Heart right ventricle (tissue), 16 donors: ENCODE measurements at regions not wholly inside any gene's neighbourhood (a gene's known extent, or its start where the extent isn't known, plus 50 kb on each side); places are given as distances from the start of the nearest gene placed in this dataset.

Experiments used
- ATAC-seq, 8 donors: fragments of 200-7000 bp; cut with Tn5 transposase; one replicate each; pipeline ENCODE4 v1.9.1; 2020; ENCODE audit warnings: mild to moderate bottlenecking in 8 of 8, moderate library complexity in 8 of 8, moderate number of reproducible peaks in 1 of 8
- DNase-seq, 2 donors: peaks; one replicate each; pipeline ENCODE4 v3.0.0-alpha.2; 2020
- H3K27ac ChIP-seq, 10 donors: fragments of 200-600 bp; sonication (generic) in 2 of 10; one replicate each; pipeline versions ENCODE4 v1.5.0 to v1.8.0; 2020 to 2022; ENCODE audit warnings: mild to moderate bottlenecking in 3 of 10
- H3K27me3 ChIP-seq, 7 donors: fragments of 200-600 bp; one replicate each; pipeline ENCODE4 v1.8.0; 2021 to 2022; ENCODE audit warnings: mild to moderate bottlenecking in 2 of 7
- H3K36me3 ChIP-seq, 9 donors: fragments of 200-600 bp; sonication (generic) in 1 of 9; one replicate each; pipeline versions ENCODE4 v1.5.0 to v1.8.0; 2020 to 2022; ENCODE audit warnings: mild to moderate bottlenecking in 2 of 9
- H3K4me1 ChIP-seq, 9 donors: fragments of 200-600 bp; sonication (generic) in 1 of 9; one replicate each; pipeline versions ENCODE4 v1.5.0 to v1.8.0; 2020 to 2022; ENCODE audit warnings: mild to moderate bottlenecking in 4 of 9
- H3K4me3 ChIP-seq, 10 donors: fragments of 200-600 bp; sonication (generic) in 2 of 10; one replicate each; pipeline versions ENCODE4 v1.5.0 to v1.8.0; 2020 to 2022; ENCODE audit warnings: mild to moderate bottlenecking in 7 of 10, moderate library complexity in 2 of 10
- H3K9me3 ChIP-seq, 11 donors: fragments of 200-600 bp in 10 of 11; sonication (generic) in 2 of 11; one replicate each; pipeline versions ENCODE4 v1.5.0 to v1.8.0; 2013 to 2022; ENCODE audit warnings: mild to moderate bottlenecking in 2 of 11, control low read depth in 1 of 11, moderate library complexity in 1 of 11
- CTCF ChIP-seq, 9 donors: fragments of 200-600 bp; sonication (generic) in 2 of 9; IDR thresholded peaks; one replicate each; pipeline versions ENCODE4 v1.5.0 to v1.8.0; 2021 to 2022; ENCODE audit warnings: antibody characterized with exemption in 9 of 9, mild to moderate bottlenecking in 5 of 9, moderate library complexity in 1 of 9
- WGBS, 2 donors: extraction: QIAGEN DNeasy Blood & Tissue Kit; methylation state at CpG; one replicate each; pipeline ENCODE4 v1.1.7; 2013; ENCODE audit warnings: inconsistent platforms in 1 of 2; 5-methylcytosine and 5-hydroxymethylcytosine counted together
- intact Hi-C, 10 donors: fragments of 100-400 bp; cut with DNase I; formaldehyde crosslinking; loops; one replicate each; pipeline versions ENCODE4 v1.11.1 to v1.14.2; 2022
- donor health status: Arrhythmogenic right ventricular cardiomyopathy.
- donor health status: ischemic (EF 13 %, LVEDD 7.1; RV severe dilation, severe dysfunction).
- donor health status: healthy with polysubstance abuse.
- donor health status: DM: no; HTN: yes; CAD: no.
- donor health status: DM: no; HTN: no; CAD: no.
- donor health status: ischemic (EF 25% LVEDD 6.9; RV normal size, moderate dysfunction).
- donor health status: ischemic (EF 25% LVEDD 5.7; RV mildly dilated, moderate dysfunction).
- donor health status: healthy.
- donor health status: DM: yes; HTN: yes; CAD: no.
- donor health status: Ischemic cardiomyopathy.
- donor health status: ischemic (EF 35%, LVEDD 5.7; RV mildly dilated, moderate dysfunction).
- donor health status: nonischemic (EF 11% LVEDD 7.7; RV severe dilation, severe dysfunction).
- donor health status: DM: yes; HTN: yes; CAD: no.
- donor health status: PGD.
- donor health status: ischemic (EF 29% LVEDD 5.4; RV normal size, mild dysfunction).
- donor health status: nonischemic (EF 23%, LVEDD 6.1; RV moderate dilation, normal function).

GRCh38 chr13:80131204-80131603 lies 209.7 kb downstream of the SPRY2 start:
- DNase-seq (peak; percentile 84 to 89), ATAC-seq (peak; percentile 45 to 74 (median 69))
- no peak for TF ChIP-seq CTCF (IDR thresholded peaks at IDR 0.05)
- 3% methylated on average over 4 of the region's 4 CpGs for WGBS, 2 donors
- Histone ChIP-seq H3K9me3 (no peaks in the 10 kb centered on the region), H3K4me3 (peak overlapping the region in 7 of 10 donors; percentile 2 to 46 (median 35)), H3K27me3 (no peaks in the 10 kb centered on the region), H3K27ac (peak overlapping the region in 9 of 10 donors; percentile 20 to 93 (median 86)), H3K36me3 (no peaks in the 10 kb centered on the region), H3K4me1 (peaks cover 6 to 45% (median 39%) of the 10 kb centered on the region in 9 donors)
- intact Hi-C loops, result loop anchor here in 7 of 10 donors (1.0 to 10.0 kb wide), 9 partner anchors 82 to 449 kb away; partner anchors contain the start of gene SPRY2 (in 1 of the 7)

- intact Hi-C loops, result loop anchor here in 1 of 10 donors (10.0 kb wide), 1 partner anchor 92 kb away; no protein-coding TSS in a partner anchor
- H3K27me3 ChIP-seq, result no peaks in the 10 kb centered on the region
- no peaks in the 10 kb centered on the region for H3K9me3 ChIP-seq
- WGBS, 2 donors, result 83 to 93% methylated on average over 1 of the region's 1 CpG
- no peak overlapping the region for H3K27ac ChIP-seq
- TF ChIP-seq CTCF (IDR thresholded peaks at IDR 0.05), result no peak
- DNase-seq (no peak), ATAC-seq (no peak)
- no peaks in the 10 kb centered on the region for H3K36me3 ChIP-seq
- H3K4me1 ChIP-seq, result peaks cover 0 to 14% (median 9%) of the 10 kb centered on the region in 9 donors
- H3K4me3 ChIP-seq, result no peak overlapping the region
Observed at GRCh38 chr13:80126389-80127068, 214.4 kb downstream of the SPRY2 start.

GRCh38 chr13:80123945-80124344 lies 217.0 kb downstream of the SPRY2 start:
- no peak for TF ChIP-seq CTCF (IDR thresholded peaks at IDR 0.05)
- H3K27me3 ChIP-seq, result no peaks in the 10 kb centered on the region
- H3K36me3 ChIP-seq, result no peaks in the 10 kb centered on the region
- WGBS, 2 donors, result 96 to 99% methylated on average over 3 of the region's 3 CpGs
- no peak for DNase-seq
- ATAC-seq, result no peak
- no peak overlapping the region for H3K4me3 ChIP-seq
- H3K9me3 ChIP-seq, result no peaks in the 10 kb centered on the region
- no peaks in the 10 kb centered on the region for H3K4me1 ChIP-seq
- H3K27ac ChIP-seq, result no peak overlapping the region
- intact Hi-C loops, result loop anchor here in 1 of 10 donors (10.0 kb wide), 1 partner anchor 89 kb away; no protein-coding TSS in a partner anchor

- H3K4me3 ChIP-seq, result no peak overlapping the region
- DNase-seq (no peak), ATAC-seq (no peak)
- no peak overlapping the region for H3K27ac ChIP-seq
- TF ChIP-seq CTCF (IDR thresholded peaks at IDR 0.05), result no peak
- no peaks in the 10 kb centered on the region for H3K9me3 ChIP-seq
- no peaks in the 10 kb centered on the region for H3K27me3 ChIP-seq
- intact Hi-C loops, result loop anchor here in 1 of 10 donors (10.0 kb wide), 1 partner anchor 86 kb away; no protein-coding TSS in a partner anchor
- WGBS, 2 donors, result 62 to 71% methylated on average over 1 of the region's 1 CpG
- no peaks in the 10 kb centered on the region for H3K36me3 ChIP-seq
- no peaks in the 10 kb centered on the region for H3K4me1 ChIP-seq
Observed at GRCh38 chr13:80121038-80121437, 219.9 kb downstream of the SPRY2 start.
